Caco-2 (cell line): ENCODE measurements at regions not wholly inside any gene's neighbourhood (a gene's known extent, or its start where the extent isn't known, plus 50 kb on each side); places are given as distances from the start of the nearest gene placed in this dataset.
"Not testable (repeated sequence)": the region's sequence is repeated elsewhere in the genome, so short reads cannot be mapped to it uniquely, and the experiment has no call there.

Source experiments
- BruUV-seq: library from RNA; stranded (reverse); fragments of 400-500 nt; replicated peaks from 2 replicates; lab custom pipeline; 2021; lab: Mats Ljungman, UMichigan
- CTCF ChIA-PET: fragments of 300-600 bp; sonication (Branson Sonifier 250); formaldehyde crosslinking; loops from one replicate; lab custom pipeline; 2022; ENCODE audit warnings: antibody characterized with exemption; lab: Charles Lee
- POLR2A ChIA-PET: fragments of 300-600 bp; sonication (Branson Sonifier 250); formaldehyde crosslinking; loops from one replicate; lab custom pipeline; 2022; ENCODE audit warnings: antibody characterized with exemption; lab: Charles Lee
- DNase-seq, 2 experiments: peaks; one replicate each; pipeline versions ENCODE4 v3.0.0 to v3.0.0-alpha.2; 2020 to 2022
- H3K27me3 ChIP-seq: replicated peaks from 2 replicates; pipeline ENCODE4 v1.6.0; 2011; ENCODE audit warnings: low read length; ENCODE audit not compliant: control insufficient read depth, insufficient read depth
- H3K36me3 ChIP-seq: 2 replicates; pipeline ENCODE4 v1.5.1; 2011; ENCODE audit warnings: low read length; ENCODE audit not compliant: control insufficient read depth, insufficient read depth
- H3K4me1 ChIP-seq: fragments of 250-450 bp; sonication (Bioruptor Pico); 2 replicates; pipeline ENCODE4 v1.5.1; 2020; ENCODE audit warnings: mild to moderate bottlenecking
- H3K4me3 ChIP-seq: 2 replicates; pipeline ENCODE4 v1.5.1; 2011; ENCODE audit warnings: low read depth, mild to moderate bottlenecking, control low read depth, low read length
- H3K9me3 ChIP-seq: fragments of 250-450 bp; sonication (Bioruptor Pico); 2 replicates; pipeline ENCODE4 v1.5.1; 2020; ENCODE audit warnings: mild to moderate bottlenecking, moderate library complexity
- H3K27ac Mint-ChIP-seq: one replicate; pipeline ENCODE4 v1.8.0; 2022; ENCODE audit warnings: mixed read lengths; ENCODE audit not compliant: unreplicated experiment
- H3K27me3 Mint-ChIP-seq: one replicate; pipeline ENCODE4 v1.8.0; 2022; ENCODE audit warnings: mixed read lengths; ENCODE audit not compliant: insufficient read depth, unreplicated experiment
- H3K36me3 Mint-ChIP-seq: one replicate; pipeline ENCODE4 v1.8.0; 2022; ENCODE audit warnings: mild to moderate bottlenecking, mixed read lengths; ENCODE audit not compliant: insufficient read depth, unreplicated experiment
- H3K4me1 Mint-ChIP-seq: one replicate; pipeline ENCODE4 v1.8.0; 2022; ENCODE audit warnings: low read depth, mixed read lengths; ENCODE audit not compliant: unreplicated experiment
- H3K4me3 Mint-ChIP-seq: one replicate; pipeline ENCODE4 v1.8.0; 2022; ENCODE audit warnings: mild to moderate bottlenecking, moderate library complexity, mixed read lengths; ENCODE audit not compliant: unreplicated experiment
- H3K9me3 Mint-ChIP-seq: one replicate; pipeline ENCODE4 v1.8.0; 2022; ENCODE audit warnings: mixed read lengths; ENCODE audit not compliant: unreplicated experiment
- CTCF ChIP-seq, 2 experiments: fragments of 200-600 bp in 1 of 2; IDR thresholded peaks; 1 replicate in 1 of 2; 2 replicates in 1 of 2; pipeline versions ENCODE4 v1.5.1 to v1.8.0; 2011 to 2022; ENCODE audit warnings: antibody characterized with exemption in 1 of 2, control low read depth in 1 of 2, inconsistent platforms in 1 of 2, low read depth in 1 of 2, low read length in 1 of 2, mild to moderate bottlenecking in 1 of 2, moderate library complexity in 1 of 2; ENCODE audit not compliant: insufficient read depth in 1 of 2, severe bottlenecking in 1 of 2, unreplicated experiment in 1 of 2
- intact Hi-C: fragments of 100-400 bp; cut with micrococcal nuclease; formaldehyde crosslinking; loops from one replicate; pipeline ENCODE4 v1.10.0; 2022; ENCODE audit not compliant: unreplicated experiment

DNA sequence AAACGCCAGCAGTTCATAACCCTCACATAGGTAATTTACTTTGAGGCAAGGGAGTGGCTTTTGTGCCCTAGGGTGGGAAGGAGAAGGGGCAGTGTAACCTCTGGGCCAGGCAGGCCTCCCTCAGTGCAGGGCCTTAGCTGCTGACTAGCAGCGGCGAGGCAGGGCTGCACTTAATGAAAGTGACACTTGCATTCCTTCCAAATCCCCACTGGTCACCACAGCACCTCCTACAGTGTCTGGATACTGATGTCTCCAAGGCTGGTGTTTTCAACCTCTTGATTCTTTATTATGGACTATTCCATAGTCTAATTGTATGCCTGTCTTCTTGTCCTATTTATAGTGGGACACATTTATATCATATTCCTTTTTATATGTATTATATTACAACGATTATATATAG is 152.7 kb downstream of the LY86 start:
- Mint-ChIP-seq H3K4me1 (no peaks in the 10 kb centered on the region), H3K27ac (no peak overlapping the region), H3K9me3 (no peaks in the 10 kb centered on the region), H3K36me3 (no peaks in the 10 kb centered on the region), H3K4me3 (no peak overlapping the region), H3K27me3 (no peaks in the 10 kb centered on the region)
- H3K36me3 ChIP-seq, result no peaks in the 10 kb centered on the region
- no peak overlapping the region for H3K4me3 ChIP-seq
- H3K4me1 ChIP-seq, result no peaks in the 10 kb centered on the region
- no peaks in the 10 kb centered on the region for H3K9me3 ChIP-seq
- POLR2A ChIA-PET, result no interaction called here
- TF ChIP-seq CTCF (IDR thresholded peaks at IDR 0.05; ENCODE audit: insufficient read depth in 1 of 2, low read depth in 1 of 2, low read length in 1 of 2, severe bottlenecking in 1 of 2, unreplicated experiment in 1 of 2), result no peak
- intact Hi-C loops, result no loop called here
- no TSS peak for BruUV-seq
- H3K27me3 ChIP-seq, result no peaks in the 10 kb centered on the region
- DNase-seq, result no peak
- CTCF ChIA-PET, result interaction anchor here (0.9 kb wide), 1 partner anchor 174 kb away, joined by 4 read pairs; no protein-coding TSS in a partner anchor

GRCh38 chr6:6742535-6742934 is 154.0 kb downstream of the LY86 start:
- intact Hi-C loops, result no loop called here
- Histone ChIP-seq H3K4me3 (no peak overlapping the region), H3K4me1 (no peaks in the 10 kb centered on the region), H3K27me3 (no peaks in the 10 kb centered on the region), H3K36me3 (no peaks in the 10 kb centered on the region), H3K9me3 (no peaks in the 10 kb centered on the region)
- TF ChIP-seq CTCF (IDR thresholded peaks at IDR 0.05; ENCODE audit: insufficient read depth in 1 of 2, low read depth in 1 of 2, low read length in 1 of 2, severe bottlenecking in 1 of 2, unreplicated experiment in 1 of 2), result no peak
- H3K27ac Mint-ChIP-seq, result no peak overlapping the region
- H3K27me3 Mint-ChIP-seq, result no peaks in the 10 kb centered on the region
- no peaks in the 10 kb centered on the region for H3K4me1 Mint-ChIP-seq
- H3K9me3 Mint-ChIP-seq, result no peaks in the 10 kb centered on the region
- no peak for DNase-seq
- no peaks in the 10 kb centered on the region for H3K36me3 Mint-ChIP-seq
- no TSS peak for BruUV-seq
- no peak overlapping the region for H3K4me3 Mint-ChIP-seq
- CTCF ChIA-PET, result interaction anchor here (0.6 to 1.5 kb wide), 2 partner anchors 16 to 128 kb away, joined by 3 to 4 read pairs; no protein-coding TSS in a partner anchor
- POLR2A ChIA-PET, result no interaction called here

GRCh38 chr6:6744551-6744950 is 156.0 kb downstream of the LY86 start:
- H3K4me3 ChIP-seq, result no peak overlapping the region
- H3K9me3 ChIP-seq, result no peaks in the 10 kb centered on the region
- Mint-ChIP-seq H3K4me3 (no peak overlapping the region), H3K36me3 (no peaks in the 10 kb centered on the region), H3K27me3 (no peaks in the 10 kb centered on the region), H3K27ac (no peak overlapping the region), H3K4me1 (no peaks in the 10 kb centered on the region), H3K9me3 (no peaks in the 10 kb centered on the region)
- BruUV-seq, result no TSS peak
- no peak for TF ChIP-seq CTCF (IDR thresholded peaks at IDR 0.05; ENCODE audit: insufficient read depth in 1 of 2, low read depth in 1 of 2, low read length in 1 of 2, severe bottlenecking in 1 of 2, unreplicated experiment in 1 of 2)
- intact Hi-C loops, result no loop called here
- no peaks in the 10 kb centered on the region for H3K4me1 ChIP-seq
- no peak for DNase-seq
- CTCF ChIA-PET, result interaction anchor here (0.7 kb wide), 1 partner anchor 410 kb away, joined by 3 read pairs; no protein-coding TSS in a partner anchor
- no peaks in the 10 kb centered on the region for H3K36me3 ChIP-seq
- POLR2A ChIA-PET, result no interaction called here
- H3K27me3 ChIP-seq, result no peaks in the 10 kb centered on the region

GRCh38 chr6:6745637-6746332 is 157.3 kb downstream of the LY86 start:
- DNase-seq, H3K36me3 Mint-ChIP-seq, H3K9me3 ChIP-seq, intact Hi-C loops, POLR2A ChIA-PET, H3K4me3 ChIP-seq, H3K4me3 Mint-ChIP-seq, H3K4me1 ChIP-seq, H3K9me3 Mint-ChIP-seq, H3K36me3 ChIP-seq, BruUV-seq, H3K27ac Mint-ChIP-seq, H3K27me3 ChIP-seq, H3K4me1 Mint-ChIP-seq, H3K27me3 Mint-ChIP-seq: not testable (repeated sequence)
- CTCF ChIA-PET, result interaction anchor here (1.3 kb wide), 1 partner anchor 13 kb away, joined by 4 read pairs; no protein-coding TSS in a partner anchor
